ENCODE measurements at regions not wholly inside any gene's neighbourhood (a gene's known extent, or its start where the extent isn't known, plus 50 kb on each side); places are given as distances from the start of the nearest gene placed in this dataset.

DNA sequence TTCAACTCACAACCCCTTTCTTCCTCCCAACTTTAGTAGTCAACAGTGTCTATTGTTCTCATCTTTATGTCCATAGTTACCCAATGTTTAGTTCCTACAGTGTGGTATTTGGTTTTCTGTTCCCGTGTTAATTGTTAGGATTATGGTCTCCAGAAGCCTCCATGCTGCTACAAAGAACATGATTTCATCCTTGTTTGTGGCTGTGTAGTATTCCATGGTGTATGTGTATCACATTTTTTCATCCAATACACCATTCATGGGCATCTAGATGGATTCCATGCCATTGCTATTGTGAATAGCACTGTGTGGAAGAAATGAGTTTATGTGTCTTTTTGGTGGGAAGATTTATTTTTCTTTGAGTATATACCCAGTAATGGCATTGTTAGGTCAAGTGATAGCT lies 420.3 kb downstream of the XYLT1 start:
- no peaks in the 10 kb centered on the region for H3K36me3 ChIP-seq
- H3K27me3 ChIP-seq: no peaks in the 10 kb centered on the region
- TF ChIP-seq POLR2A (IDR thresholded peaks at IDR 0.05) (no peak), EP300 (IDR thresholded peaks at IDR 0.05) (no peak)
- TF ChIP-seq, protein P1, sequence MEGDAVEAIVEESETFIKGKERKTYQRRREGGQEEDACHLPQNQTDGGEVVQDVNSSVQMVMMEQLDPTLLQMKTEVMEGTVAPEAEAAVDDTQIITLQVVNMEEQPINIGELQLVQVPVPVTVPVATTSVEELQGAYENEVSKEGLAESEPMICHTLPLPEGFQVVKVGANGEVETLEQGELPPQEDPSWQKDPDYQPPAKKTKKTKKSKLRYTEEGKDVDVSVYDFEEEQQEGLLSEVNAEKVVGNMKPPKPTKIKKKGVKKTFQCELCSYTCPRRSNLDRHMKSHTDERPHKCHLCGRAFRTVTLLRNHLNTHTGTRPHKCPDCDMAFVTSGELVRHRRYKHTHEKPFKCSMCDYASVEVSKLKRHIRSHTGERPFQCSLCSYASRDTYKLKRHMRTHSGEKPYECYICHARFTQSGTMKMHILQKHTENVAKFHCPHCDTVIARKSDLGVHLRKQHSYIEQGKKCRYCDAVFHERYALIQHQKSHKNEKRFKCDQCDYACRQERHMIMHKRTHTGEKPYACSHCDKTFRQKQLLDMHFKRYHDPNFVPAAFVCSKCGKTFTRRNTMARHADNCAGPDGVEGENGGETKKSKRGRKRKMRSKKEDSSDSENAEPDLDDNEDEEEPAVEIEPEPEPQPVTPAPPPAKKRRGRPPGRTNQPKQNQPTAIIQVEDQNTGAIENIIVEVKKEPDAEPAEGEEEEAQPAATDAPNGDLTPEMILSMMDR (IDR thresholded peaks at IDR 0.05): no peak
- H3K9me3 ChIP-seq: peaks cover 0 to 33% (median 2%) of the 10 kb centered on the region in 4 donors
- no peak for DNase-seq (ENCODE audit: low spot score in 2 of 2)
- WGBS, 2 donors: 80 to 85% methylated on average over 1 of the region's 1 CpG
- H3K27ac ChIP-seq: no peak overlapping the region
- no peaks in the 10 kb centered on the region for H3K4me1 ChIP-seq
- no peak overlapping the region for H3K4me3 ChIP-seq
